Stimulated activated CD4-positive, alpha-beta T cell treated with anti-CD3 and anti-CD28 coated beads, TNF-alpha, amount 100 ng/mL, for 1 hour (primary cell): ENCODE measurements at regions not wholly inside any gene's neighbourhood (a gene's known extent, or its start where the extent isn't known, plus 50 kb on each side); places are given as distances from the start of the nearest gene placed in this dataset.

Experiments used
- DNase-seq, 3 donors: peaks; one replicate each; pipeline ENCODE4 v3.0.0-alpha.2; 2020; ENCODE audit warnings: low read depth in 3 of 3, low spot score in 1 of 3

GRCh38 chr14:36035675-36036074 lies 140.8 kb downstream of the PTCSC3 start:
- no peak for DNase-seq

- DNase-seq, result no peak
These were observed 147.9 kb downstream of the PTCSC3 start for GRCh38 chr14:36028665-36029064.

- DNase-seq, result no peak
These were observed 148.3 kb downstream of the PTCSC3 start for GRCh38 chr14:36028218-36028617.

GRCh38 chr14:36027354-36027753 lies 149.2 kb downstream of the PTCSC3 start:
- DNase-seq, result no peak

GRCh38 chr14:36022765-36023410 lies 153.6 kb downstream of the PTCSC3 start:
- no peak for DNase-seq

GRCh38 chr14:36021591-36022320 lies 154.8 kb downstream of the PTCSC3 start:
- no peak for DNase-seq

- no peak for DNase-seq
These were observed 155.5 kb downstream of the PTCSC3 start for GRCh38 chr14:36021030-36021422.

- DNase-seq, result no peak
These were observed 156.1 kb downstream of the PTCSC3 start for GRCh38 chr14:36020120-36021029.

GRCh38 chr14:36019126-36019525 lies 157.4 kb downstream of the PTCSC3 start:
- DNase-seq, result no peak

- no peak for DNase-seq
These were observed 162.3 kb downstream of the PTCSC3 start for GRCh38 chr14:36014236-36014635.

GRCh38 chr14:36013483-36013882 lies 163.0 kb downstream of the PTCSC3 start:
- no peak for DNase-seq

GRCh38 chr14:36012621-36013020 lies 163.9 kb downstream of the PTCSC3 start:
- no peak for DNase-seq

- DNase-seq, result no peak
These were observed 166.9 kb downstream of the PTCSC3 start for GRCh38 chr14:36009643-36010042.

GRCh38 chr14:36006623-36007022 lies 169.9 kb downstream of the PTCSC3 start:
- no peak for DNase-seq

- DNase-seq, result no peak
These were observed 170.9 kb downstream of the PTCSC3 start for GRCh38 chr14:36005670-36006069.

- DNase-seq, result no peak
These were observed 174.6 kb downstream of the PTCSC3 start for GRCh38 chr14:36001936-36002335.

GRCh38 chr14:35999294-35999693 lies 173.2 kb downstream of the BRMS1L start:
- DNase-seq, result no peak

- DNase-seq, result no peak
These were observed 172.2 kb downstream of the BRMS1L start for GRCh38 chr14:35998303-35998702.

- no peak for DNase-seq
These were observed 167.5 kb downstream of the BRMS1L start for GRCh38 chr14:35993684-35993960.

GRCh38 chr14:35992816-35993683 lies 166.9 kb downstream of the BRMS1L start:
- no peak for DNase-seq

- DNase-seq, result no peak
These were observed 165.2 kb downstream of the BRMS1L start for GRCh38 chr14:35991356-35991755.
